GM21515 (cell line): ENCODE measurements at regions not wholly inside any gene's neighbourhood (a gene's known extent, or its start where the extent isn't known, plus 50 kb on each side); places are given as distances from the start of the nearest gene placed in this dataset.

Experiments
- ATAC-seq: cut with Tn5 transposase; IDR thresholded peaks from one replicate; pipeline ENCODE4 v1.9.1; 2021; ENCODE audit not compliant: unreplicated experiment

GRCh38 chr2:41919135-41919534, 128.7 kb upstream of the PKDCC start:
- no peak for ATAC-seq

DNA sequence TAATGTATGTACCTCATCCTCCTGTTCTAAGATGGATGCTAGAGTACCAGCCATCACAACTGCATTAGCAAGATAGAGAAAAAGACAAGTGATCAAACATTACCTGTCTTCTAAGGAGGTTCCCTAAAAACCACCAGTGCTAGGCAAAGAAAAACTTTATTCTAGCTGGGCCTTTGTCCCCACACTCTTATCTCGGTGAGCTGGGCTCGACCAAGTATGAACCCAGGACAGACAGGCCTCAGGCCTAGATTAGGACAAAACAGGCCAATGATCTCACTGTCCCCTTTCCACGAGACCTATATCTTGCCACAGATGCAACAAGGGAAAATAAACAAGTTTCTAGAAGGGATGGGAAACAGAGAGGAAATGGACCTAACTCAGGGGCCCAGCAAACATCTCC, 127.6 kb upstream of the PKDCC start:
- ATAC-seq, result no peak

- ATAC-seq, result no peak
Measured at GRCh38 chr2:41920812-41921211, 127.0 kb upstream of the PKDCC start.

DNA sequence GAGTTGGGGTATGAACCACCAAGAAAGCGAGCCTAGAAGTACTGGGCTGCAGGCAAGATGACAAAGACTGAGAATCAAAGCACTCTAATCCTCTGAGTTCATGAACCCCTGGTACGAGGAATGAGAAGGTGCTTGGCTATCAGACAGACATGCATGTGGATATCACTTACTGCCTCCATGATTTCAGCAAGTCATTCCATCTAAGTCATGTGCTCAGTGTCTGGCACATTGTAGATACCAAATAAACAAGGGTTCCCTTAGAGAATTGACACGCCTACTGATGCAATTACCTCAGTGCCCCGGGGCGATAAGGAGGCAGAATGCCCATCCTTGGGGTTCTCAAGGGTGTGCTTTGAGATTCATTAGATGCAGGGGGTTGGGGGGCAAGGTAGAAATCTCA, 125.6 kb upstream of the PKDCC start:
- ATAC-seq, result no peak

- ATAC-seq, result no peak
Measured at GRCh38 chr2:41923156-41923786, 124.5 kb upstream of the PKDCC start.

DNA sequence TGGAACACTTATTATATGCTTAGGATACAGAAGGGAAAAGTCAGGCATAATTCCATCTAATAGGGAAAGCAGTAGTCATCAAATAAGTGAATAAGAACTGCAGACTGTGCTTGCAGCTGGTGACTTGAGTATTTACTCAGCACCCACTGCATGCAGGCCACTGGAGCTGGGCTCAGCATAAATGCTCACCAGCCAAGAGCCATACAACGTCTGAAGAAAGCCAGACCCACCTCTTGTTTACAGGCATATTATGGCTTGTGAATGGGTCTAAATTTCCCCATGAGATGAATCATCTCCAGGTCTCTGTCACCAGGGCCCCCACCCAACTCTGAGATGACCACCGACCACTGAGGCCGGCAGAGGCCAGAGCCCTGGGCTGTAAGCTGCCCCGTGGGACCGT, 123.8 kb upstream of the PKDCC start:
- no peak for ATAC-seq

DNA sequence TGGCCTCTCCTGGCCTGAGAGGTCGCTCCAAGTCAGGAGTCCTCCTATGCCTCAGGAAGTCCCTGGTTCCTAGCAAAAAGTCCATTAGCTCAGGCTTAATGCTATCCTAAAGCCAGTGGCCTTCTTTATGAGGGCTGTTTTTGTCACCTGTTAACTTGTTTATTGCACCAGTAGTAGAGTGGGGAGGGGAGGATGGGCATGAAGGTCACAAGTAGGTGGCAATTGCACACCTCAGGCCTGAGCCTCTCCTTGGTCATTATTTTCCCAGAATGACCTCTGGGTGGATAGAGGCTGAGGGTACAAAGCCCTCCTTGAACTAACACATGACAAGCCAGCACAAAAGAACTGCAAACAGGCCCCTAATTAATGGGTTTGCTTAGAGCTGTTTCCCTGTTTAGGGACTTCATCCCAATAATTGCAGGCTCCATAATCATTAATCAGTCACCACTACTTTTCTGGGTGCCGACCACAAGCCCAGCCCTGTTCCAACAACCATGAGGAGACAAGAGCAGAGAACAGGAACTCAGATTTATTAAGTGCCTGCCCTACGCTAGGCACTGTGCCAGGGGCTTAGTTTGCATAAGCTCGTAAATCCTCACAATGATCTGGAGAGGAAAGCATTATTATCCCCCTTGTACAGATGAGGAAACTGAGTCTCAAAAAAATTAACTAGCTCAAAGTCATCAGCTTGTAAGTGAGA, 123.0 kb upstream of the PKDCC start:
- no peak for ATAC-seq

DNA sequence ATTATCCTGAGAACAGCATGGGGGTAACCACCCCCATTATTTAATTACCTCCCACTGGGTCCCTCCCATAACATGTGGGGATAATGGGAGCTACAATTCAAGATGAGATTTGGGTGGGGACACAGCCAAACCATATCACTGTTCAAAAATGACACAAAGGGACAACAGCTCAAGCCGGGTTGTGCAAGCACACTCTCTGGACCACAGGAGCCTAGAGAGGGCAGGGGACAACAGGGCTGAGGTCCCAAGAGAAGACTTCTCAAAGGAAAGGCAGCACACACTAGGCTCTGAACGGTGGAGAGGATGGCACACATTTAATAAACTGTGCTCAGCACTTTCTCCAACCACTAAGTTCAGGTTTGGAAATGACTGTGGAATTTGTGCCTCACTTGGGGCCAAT, 122.1 kb upstream of the PKDCC start:
- no peak for ATAC-seq

- no peak for ATAC-seq
Measured at GRCh38 chr2:41926614-41927580, 120.9 kb upstream of the PKDCC start.

DNA sequence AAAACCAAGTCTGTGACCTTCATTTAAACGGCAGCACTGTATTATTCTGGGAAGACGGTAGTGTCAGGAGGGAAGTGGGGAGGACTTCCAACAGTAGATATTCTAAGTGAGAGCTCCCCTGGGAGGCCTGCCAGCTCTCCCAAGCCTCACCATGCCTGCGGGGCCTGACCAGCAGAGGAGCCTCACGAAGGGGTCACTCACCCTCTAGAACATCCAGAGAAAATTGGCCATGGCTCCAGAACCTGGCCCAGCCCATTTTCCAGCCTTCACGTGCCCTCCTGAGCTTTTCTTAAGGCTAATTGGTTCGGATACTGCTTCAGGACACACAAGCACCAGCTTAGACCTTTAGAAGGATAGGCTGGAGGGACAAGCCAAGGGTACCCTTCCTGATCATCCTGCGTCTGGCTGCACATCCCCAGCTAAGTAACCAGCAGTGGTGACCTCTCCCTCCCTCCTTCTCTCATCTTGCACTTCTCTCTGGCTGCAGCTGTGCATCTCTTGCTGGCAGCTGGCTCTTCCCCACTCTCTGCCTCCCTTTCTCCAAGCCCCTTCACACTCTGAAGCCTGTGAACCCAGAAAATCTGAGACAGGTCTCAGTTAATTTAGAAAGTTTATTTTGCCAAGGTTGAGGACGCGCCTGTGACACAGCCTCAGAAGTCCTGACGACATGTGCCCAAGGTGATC, 120.1 kb upstream of the PKDCC start:
- ATAC-seq, result no peak

DNA sequence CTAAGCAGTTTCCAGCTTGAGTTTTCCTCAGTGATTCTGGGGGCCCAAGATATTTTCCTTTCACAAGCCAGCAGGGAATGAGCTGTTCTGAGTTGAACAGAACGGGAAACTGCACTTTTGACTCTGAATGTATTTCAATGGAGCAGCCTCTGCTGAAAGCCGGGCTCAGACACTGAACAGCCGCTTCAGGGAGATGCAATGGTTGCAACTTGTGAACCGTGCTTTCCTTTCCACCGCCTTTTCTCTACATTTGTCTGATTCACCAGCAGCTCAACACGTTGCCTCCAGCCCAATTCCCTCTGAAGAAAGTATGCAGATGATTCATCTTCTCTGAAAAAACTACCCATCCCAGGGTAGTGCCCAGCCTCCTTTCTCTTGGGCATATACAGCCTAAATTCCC, 119.3 kb upstream of the PKDCC start:
- no peak for ATAC-seq

DNA sequence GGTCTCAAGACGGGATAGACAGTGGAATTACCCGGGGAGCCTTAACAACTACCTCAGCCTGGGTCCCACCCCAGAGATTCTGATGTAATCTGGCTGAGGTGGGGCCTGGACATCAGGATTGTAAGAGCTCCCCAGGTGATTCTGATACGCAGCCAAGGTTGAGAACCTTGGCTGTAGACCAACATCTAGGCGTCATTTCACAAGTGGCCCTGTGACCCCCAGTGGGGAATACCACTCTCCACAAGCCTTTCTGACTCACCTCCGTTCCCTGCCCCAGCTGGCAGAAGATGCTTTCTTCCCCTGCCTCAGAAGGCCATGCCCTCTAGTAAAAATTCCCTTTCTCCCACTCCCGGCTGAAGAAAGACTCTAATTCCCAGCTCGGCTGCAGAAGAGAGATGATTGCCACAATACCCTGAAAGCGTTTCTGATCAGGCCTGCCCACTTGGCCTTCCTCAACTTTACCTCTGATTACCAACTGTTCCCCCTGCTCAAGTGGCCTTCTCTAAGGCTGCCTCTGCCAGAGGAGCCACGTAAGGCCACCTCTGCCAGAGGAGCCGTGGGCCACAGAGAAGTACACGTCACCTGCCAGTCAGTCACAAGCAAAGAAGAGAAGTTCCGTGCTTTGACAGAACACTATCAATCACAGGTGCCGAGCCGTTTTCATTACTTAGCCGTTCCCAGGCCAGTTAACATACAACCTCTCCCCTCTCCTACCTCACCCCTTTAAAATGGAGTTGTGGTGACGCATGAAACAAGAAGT, 116.8 kb upstream of the PKDCC start:
- no peak for ATAC-seq

GRCh38 chr2:41932241-41933045, 115.4 kb upstream of the PKDCC start:
- no peak for ATAC-seq

- ATAC-seq, result no peak
Measured at GRCh38 chr2:41933046-41933420, 114.8 kb upstream of the PKDCC start.

DNA sequence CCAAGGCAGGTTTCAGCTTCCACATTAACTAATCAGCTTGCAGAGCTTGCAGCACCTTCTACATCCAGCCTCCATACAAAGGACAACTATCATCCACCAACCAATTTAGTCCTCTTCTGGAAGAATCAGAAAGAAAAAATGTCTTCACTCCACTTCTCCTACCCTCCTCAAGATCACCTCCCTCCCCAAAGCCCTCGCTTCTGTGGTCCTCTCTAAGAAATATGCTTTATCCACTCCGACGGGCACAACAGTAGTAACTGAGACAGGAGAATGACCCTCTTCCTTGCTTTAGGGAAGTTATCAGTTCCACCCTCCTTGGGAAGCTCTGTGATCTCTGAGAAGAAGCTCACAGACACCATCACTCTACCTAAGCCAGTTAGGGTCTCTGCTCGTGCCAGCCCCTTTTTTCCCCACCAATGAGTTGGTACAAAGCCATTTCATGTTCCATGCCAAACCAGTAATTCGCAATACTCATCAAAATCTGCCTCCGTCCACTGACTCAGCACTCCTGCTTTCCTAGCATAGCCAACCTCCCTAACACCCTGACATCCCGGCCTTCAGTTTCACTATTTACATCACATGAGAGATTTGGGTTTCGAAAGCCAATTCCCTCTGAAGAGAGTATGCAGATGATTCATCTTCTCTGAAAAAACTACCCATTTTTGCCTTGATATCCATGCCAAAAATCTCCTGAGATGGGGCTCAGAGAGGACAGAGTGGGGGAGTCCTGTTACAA, 114.1 kb upstream of the PKDCC start:
- no peak for ATAC-seq

GRCh38 chr2:41934329-41934958, 113.4 kb upstream of the PKDCC start:
- no peak for ATAC-seq

DNA sequence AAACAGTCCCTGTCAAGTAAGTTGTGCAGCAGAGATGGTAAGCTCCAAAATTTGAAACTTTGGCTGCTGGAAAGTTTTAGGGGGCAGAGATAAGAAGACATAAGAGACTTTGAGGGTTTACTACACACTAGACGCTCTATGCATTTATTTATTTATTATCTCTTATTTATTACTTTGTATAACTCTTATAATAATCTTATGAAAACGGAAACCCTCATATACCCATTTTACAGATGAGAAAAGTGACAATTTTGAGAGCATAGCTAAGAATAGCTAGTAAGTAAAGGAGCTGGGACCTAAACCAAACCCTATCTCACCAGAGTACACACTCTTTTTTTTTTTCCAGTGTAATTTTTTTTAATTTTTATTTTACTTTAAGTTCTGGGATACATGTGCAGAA, 112.8 kb upstream of the PKDCC start:
- ATAC-seq, result no peak

DNA sequence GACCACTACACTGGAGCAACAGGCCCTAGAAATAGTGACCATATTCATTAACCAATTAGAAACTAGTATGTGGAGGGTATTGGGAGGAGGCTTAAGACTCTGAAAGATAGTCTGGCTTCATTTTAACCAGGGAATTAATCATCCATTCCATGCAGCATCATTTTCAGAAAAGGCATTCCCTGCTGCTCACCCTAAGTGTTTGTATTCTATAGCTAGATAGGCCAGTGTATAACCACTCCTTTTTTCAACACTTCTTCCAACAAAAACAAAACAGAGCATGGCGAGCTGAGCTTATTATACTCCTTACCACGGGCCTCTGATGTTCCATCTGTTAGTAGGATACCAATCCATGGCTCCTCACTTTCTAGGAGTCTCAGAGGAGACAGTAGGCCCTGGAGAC, 112.0 kb upstream of the PKDCC start:
- ATAC-seq, result no peak
